ENCODE measurements at regions not wholly inside any gene's neighbourhood (a gene's known extent, or its start where the extent isn't known, plus 50 kb on each side); places are given as distances from the start of the nearest gene placed in this dataset.

- CTCF ChIA-PET (ENCODE audit: low intra/inter-chr PET ratio), result no interaction called here
- H3K4me3 ChIP-seq, result no peak overlapping the region
- no peak overlapping the region for H3K4me2 ChIP-seq (ENCODE audit: insufficient read depth, low read length)
- H3K9me3 ChIP-seq (replicated peaks; ENCODE audit: control insufficient read depth, insufficient read depth, low read depth, low read length), result no peaks in the 10 kb centered on the region
- in situ Hi-C loops (cut with MboI) (no loop called here), intact Hi-C loops (cut with micrococcal nuclease) (no loop called here)
- H3K36me3 ChIP-seq (ENCODE audit: control insufficient read depth, insufficient read depth, low read length), result no peaks in the 10 kb centered on the region
- no peak overlapping the region for H3K9ac ChIP-seq (ENCODE audit: insufficient read depth in 1 of 2, low read depth in 2 of 2, low read length in 2 of 2)
- no peaks in the 10 kb centered on the region for H4K20me1 ChIP-seq (replicated peaks; ENCODE audit: control insufficient read depth, insufficient read depth, low read length)
- FAIRE-seq, result no peak
- H3K27ac ChIP-seq (ENCODE audit: extremely low read depth, low read depth, low read length), result no peak overlapping the region
- no peak for DNase-seq (ENCODE audit: extremely low read depth in 1 of 4, low spot score in 3 of 4)
- BruUV-seq (replicated peaks), result no TSS peak
- no peaks in the 10 kb centered on the region for H3K79me2 ChIP-seq (ENCODE audit: control insufficient read depth, insufficient read depth, low read length)
- ATAC-seq, result no peak
- H3K4me1 ChIP-seq (replicated peaks in 1 of 2; ENCODE audit: control insufficient read depth in 2 of 2, insufficient read depth in 2 of 2, low read length in 2 of 2), result no peaks in the 10 kb centered on the region; a peak in 1 of 5 replicates
- WGBS (ENCODE audit: insufficient coverage, low coverage, missing lambda C conversion rate), result 26% methylated on average over 3 of the region's 3 CpGs
- no peaks in the 10 kb centered on the region for H3K27me3 ChIP-seq (ENCODE audit: control insufficient read depth in 2 of 2, insufficient read depth in 2 of 2, low read length in 2 of 2)
- peak overlapping the region; percentile 66 for H2AFZ ChIP-seq (ENCODE audit: low read depth, low read length)
- POLR2A ChIA-PET, result no interaction called here
- no peaks in the 10 kb centered on the region for H3K9me1 ChIP-seq (ENCODE audit: control insufficient read depth, insufficient read depth, low read length)
- TF ChIP-seq ARID3A (IDR thresholded peaks at IDR 0.05; ENCODE audit: borderline replicate concordance, low read depth, low read length), result no peak
- TF ChIP-seq RFX5 (IDR thresholded peaks at IDR 0.05; ENCODE audit: low read depth, low read length), result no peak
- TF ChIP-seq CUX1 (CRISPR knock-in tag; IDR thresholded peaks at IDR 0.05), result no peak
- no peak for TF ChIP-seq POLR2B (IDR thresholded peaks at IDR 0.05; ENCODE audit: low read depth, partially characterized antibody)
- no peak for TF ChIP-seq FOXP1 (CRISPR knock-in tag; IDR thresholded peaks at IDR 0.05)
- no peak for TF ChIP-seq NKRF (IDR thresholded peaks at IDR 0.05; ENCODE audit: borderline replicate concordance)
- TF ChIP-seq ZNF79 (CRISPR knock-in tag; IDR thresholded peaks at IDR 0.05; ENCODE audit: low read depth), result no peak
- TF ChIP-seq DACH1 (IDR thresholded peaks at IDR 0.05; ENCODE audit: partially characterized antibody), result no peak
- no peak for TF ChIP-seq GTF2B (IDR thresholded peaks at IDR 0.05; ENCODE audit: extremely low read depth, insufficient read length)
- no peak for TF ChIP-seq SP2 (IDR thresholded peaks at IDR 0.05; ENCODE audit: extremely low read depth, low read depth, low read length, poor library complexity, severe bottlenecking)
- no peak for TF ChIP-seq XRCC3 (IDR thresholded peaks at IDR 0.05)
- no peak for TF ChIP-seq ETV5 (CRISPR knock-in tag; IDR thresholded peaks at IDR 0.05; ENCODE audit: low read depth)
- no peak for TF ChIP-seq KDM5B (IDR thresholded peaks at IDR 0.05; ENCODE audit: insufficient replicate concordance, low read depth, low read length)
Measured at GRCh38 chr21:20207335-20207734, 790.9 kb upstream of the NCAM2 start.

Measured in K562 (cell line).